ENCODE measurements at regions not wholly inside any gene's neighbourhood (a gene's known extent, or its start where the extent isn't known, plus 50 kb on each side); places are given as distances from the start of the nearest gene placed in this dataset.

DNA sequence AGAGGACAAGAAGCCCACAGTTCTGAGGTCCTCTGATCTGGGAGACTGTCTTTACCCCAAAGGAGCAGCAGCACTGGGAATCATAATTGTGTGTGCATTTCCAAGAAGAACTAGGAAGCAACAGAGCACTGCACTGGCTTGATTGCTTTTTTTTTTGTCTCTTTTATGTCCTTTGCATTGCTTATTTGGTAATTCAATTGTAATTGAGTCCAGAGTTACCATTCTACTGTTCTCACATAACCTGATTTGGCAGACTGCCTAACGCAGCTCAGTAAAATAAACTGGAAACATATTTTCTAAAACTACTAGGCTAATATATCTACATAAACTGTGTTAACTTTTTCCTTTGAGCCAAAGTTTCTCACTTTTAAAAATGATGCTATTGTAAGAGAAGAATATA, 190.3 kb upstream of the SLC8A1 start (continued):
- TF ChIP-seq PBX3 (IDR thresholded peaks at IDR 0.05; ENCODE audit: insufficient replicate concordance, low read depth, low read length) (no peak), BRCA1 (IDR thresholded peaks at IDR 0.05; ENCODE audit: low read depth, low read length) (no peak), ASH2L (IDR thresholded peaks at IDR 0.05; ENCODE audit: borderline replicate concordance, low read depth) (no peak), NR2F1 (conservative IDR thresholded peaks at IDR 0.05) (no peak), NRF1 (conservative IDR thresholded peaks at IDR 0.05; ENCODE audit: low read depth, low read length) (no peak), USF2 (IDR thresholded peaks at IDR 0.05; ENCODE audit: borderline replicate concordance, low read depth, low read length) (no peak), ZNF622 (IDR thresholded peaks at IDR 0.05) (no peak), SIX5 (IDR thresholded peaks at IDR 0.05; ENCODE audit: low read depth, low read length, severe bottlenecking) (no peak), RB1 (IDR thresholded peaks at IDR 0.05; ENCODE audit: borderline replicate concordance) (no peak), FOS (IDR thresholded peaks at IDR 0.05; ENCODE audit: borderline replicate concordance, extremely low read depth, insufficient read length) (no peak)
- TF ChIP-seq, protein P1, sequence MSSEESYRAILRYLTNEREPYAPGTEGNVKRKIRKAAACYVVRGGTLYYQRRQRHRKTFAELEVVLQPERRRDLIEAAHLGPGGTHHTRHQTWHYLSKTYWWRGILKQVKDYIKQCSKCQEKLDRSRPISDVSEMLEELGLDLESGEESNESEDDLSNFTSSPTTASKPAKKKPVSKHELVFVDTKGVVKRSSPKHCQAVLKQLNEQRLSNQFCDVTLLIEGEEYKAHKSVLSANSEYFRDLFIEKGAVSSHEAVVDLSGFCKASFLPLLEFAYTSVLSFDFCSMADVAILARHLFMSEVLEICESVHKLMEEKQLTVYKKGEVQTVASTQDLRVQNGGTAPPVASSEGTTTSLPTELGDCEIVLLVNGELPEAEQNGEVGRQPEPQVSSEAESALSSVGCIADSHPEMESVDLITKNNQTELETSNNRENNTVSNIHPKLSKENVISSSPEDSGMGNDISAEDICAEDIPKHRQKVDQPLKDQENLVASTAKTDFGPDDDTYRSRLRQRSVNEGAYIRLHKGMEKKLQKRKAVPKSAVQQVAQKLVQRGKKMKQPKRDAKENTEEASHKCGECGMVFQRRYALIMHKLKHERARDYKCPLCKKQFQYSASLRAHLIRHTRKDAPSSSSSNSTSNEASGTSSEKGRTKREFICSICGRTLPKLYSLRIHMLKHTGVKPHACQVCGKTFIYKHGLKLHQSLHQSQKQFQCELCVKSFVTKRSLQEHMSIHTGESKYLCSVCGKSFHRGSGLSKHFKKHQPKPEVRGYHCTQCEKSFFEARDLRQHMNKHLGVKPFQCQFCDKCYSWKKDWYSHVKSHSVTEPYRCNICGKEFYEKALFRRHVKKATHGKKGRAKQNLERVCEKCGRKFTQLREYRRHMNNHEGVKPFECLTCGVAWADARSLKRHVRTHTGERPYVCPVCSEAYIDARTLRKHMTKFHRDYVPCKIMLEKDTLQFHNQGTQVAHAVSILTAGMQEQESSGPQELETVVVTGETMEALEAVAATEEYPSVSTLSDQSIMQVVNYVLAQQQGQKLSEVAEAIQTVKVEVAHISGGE (CRISPR knock-in tag; IDR thresholded peaks at IDR 0.05), result no peak
- TF ChIP-seq, protein P2, sequence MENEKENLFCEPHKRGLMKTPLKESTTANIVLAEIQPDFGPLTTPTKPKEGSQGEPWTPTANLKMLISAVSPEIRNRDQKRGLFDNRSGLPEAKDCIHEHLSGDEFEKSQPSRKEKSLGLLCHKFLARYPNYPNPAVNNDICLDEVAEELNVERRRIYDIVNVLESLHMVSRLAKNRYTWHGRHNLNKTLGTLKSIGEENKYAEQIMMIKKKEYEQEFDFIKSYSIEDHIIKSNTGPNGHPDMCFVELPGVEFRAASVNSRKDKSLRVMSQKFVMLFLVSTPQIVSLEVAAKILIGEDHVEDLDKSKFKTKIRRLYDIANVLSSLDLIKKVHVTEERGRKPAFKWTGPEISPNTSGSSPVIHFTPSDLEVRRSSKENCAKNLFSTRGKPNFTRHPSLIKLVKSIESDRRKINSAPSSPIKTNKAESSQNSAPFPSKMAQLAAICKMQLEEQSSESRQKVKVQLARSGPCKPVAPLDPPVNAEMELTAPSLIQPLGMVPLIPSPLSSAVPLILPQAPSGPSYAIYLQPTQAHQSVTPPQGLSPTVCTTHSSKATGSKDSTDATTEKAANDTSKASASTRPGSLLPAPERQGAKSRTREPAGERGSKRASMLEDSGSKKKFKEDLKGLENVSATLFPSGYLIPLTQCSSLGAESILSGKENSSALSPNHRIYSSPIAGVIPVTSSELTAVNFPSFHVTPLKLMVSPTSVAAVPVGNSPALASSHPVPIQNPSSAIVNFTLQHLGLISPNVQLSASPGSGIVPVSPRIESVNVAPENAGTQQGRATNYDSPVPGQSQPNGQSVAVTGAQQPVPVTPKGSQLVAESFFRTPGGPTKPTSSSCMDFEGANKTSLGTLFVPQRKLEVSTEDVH (IDR thresholded peaks at IDR 0.05; ENCODE audit: low read depth, partially characterized antibody), result no peak
- TF ChIP-seq, protein P3, sequence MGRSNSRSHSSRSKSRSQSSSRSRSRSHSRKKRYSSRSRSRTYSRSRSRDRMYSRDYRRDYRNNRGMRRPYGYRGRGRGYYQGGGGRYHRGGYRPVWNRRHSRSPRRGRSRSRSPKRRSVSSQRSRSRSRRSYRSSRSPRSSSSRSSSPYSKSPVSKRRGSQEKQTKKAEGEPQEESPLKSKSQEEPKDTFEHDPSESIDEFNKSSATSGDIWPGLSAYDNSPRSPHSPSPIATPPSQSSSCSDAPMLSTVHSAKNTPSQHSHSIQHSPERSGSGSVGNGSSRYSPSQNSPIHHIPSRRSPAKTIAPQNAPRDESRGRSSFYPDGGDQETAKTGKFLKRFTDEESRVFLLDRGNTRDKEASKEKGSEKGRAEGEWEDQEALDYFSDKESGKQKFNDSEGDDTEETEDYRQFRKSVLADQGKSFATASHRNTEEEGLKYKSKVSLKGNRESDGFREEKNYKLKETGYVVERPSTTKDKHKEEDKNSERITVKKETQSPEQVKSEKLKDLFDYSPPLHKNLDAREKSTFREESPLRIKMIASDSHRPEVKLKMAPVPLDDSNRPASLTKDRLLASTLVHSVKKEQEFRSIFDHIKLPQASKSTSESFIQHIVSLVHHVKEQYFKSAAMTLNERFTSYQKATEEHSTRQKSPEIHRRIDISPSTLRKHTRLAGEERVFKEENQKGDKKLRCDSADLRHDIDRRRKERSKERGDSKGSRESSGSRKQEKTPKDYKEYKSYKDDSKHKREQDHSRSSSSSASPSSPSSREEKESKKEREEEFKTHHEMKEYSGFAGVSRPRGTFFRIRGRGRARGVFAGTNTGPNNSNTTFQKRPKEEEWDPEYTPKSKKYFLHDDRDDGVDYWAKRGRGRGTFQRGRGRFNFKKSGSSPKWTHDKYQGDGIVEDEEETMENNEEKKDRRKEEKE (IDR thresholded peaks at IDR 0.05), result no peak
- TF ChIP-seq, protein P4, sequence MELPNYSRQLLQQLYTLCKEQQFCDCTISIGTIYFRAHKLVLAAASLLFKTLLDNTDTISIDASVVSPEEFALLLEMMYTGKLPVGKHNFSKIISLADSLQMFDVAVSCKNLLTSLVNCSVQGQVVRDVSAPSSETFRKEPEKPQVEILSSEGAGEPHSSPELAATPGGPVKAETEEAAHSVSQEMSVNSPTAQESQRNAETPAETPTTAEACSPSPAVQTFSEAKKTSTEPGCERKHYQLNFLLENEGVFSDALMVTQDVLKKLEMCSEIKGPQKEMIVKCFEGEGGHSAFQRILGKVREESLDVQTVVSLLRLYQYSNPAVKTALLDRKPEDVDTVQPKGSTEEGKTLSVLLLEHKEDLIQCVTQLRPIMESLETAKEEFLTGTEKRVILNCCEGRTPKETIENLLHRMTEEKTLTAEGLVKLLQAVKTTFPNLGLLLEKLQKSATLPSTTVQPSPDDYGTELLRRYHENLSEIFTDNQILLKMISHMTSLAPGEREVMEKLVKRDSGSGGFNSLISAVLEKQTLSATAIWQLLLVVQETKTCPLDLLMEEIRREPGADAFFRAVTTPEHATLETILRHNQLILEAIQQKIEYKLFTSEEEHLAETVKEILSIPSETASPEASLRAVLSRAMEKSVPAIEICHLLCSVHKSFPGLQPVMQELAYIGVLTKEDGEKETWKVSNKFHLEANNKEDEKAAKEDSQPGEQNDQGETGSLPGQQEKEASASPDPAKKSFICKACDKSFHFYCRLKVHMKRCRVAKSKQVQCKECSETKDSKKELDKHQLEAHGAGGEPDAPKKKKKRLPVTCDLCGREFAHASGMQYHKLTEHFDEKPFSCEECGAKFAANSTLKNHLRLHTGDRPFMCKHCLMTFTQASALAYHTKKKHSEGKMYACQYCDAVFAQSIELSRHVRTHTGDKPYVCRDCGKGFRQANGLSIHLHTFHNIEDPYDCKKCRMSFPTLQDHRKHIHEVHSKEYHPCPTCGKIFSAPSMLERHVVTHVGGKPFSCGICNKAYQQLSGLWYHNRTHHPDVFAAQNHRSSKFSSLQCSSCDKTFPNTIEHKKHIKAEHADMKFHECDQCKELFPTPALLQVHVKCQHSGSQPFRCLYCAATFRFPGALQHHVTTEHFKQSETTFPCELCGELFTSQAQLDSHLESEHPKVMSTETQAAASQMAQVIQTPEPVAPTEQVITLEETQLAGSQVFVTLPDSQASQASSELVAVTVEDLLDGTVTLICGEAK (IDR thresholded peaks at IDR 0.05; ENCODE audit: borderline replicate concordance), result no peak

All from GM12878 (cell line).